GM23338 (cell line): ENCODE measurements at regions not wholly inside any gene's neighbourhood (a gene's known extent, or its start where the extent isn't known, plus 50 kb on each side); places are given as distances from the start of the nearest gene placed in this dataset.

Source experiments
- ATAC-seq: fragments of 200-7000 bp; cut with Tn5 transposase; 3 replicates; pipeline ENCODE4 v1.9.1; 2020
- DNase-seq: peaks from one replicate; pipeline ENCODE4 v3.0.0-alpha.2; 2015; ENCODE audit warnings: low spot score
- H2AFZ ChIP-seq: fragments of 200-600 bp; sonication (generic); 2 replicates; pipeline ENCODE4 v1.8.0; 2016; ENCODE audit warnings: antibody characterized with exemption, mild to moderate bottlenecking, moderate library complexity
- H3F3A ChIP-seq: fragments of 200-600 bp; sonication (generic); replicated peaks from 2 replicates; pipeline ENCODE4 v1.8.0; 2017; ENCODE audit warnings: antibody characterized with exemption, mixed run types, low read depth
- H3K27ac ChIP-seq: fragments of 200-600 bp; sonication (generic); 2 replicates; pipeline ENCODE4 v1.6.1; 2016; ENCODE audit warnings: low read depth
- H3K27me3 ChIP-seq: fragments of 200-600 bp; sonication (generic); 2 replicates; pipeline ENCODE4 v1.8.0; 2016; ENCODE audit warnings: mild to moderate bottlenecking, mixed run types, moderate library complexity; ENCODE audit not compliant: insufficient read depth
- H3K36me3 ChIP-seq: fragments of 200-600 bp; sonication (generic); 2 replicates; pipeline ENCODE4 v1.8.0; 2016; ENCODE audit warnings: mild to moderate bottlenecking; ENCODE audit not compliant: insufficient read depth
- H3K4me1 ChIP-seq: fragments of 200-600 bp; sonication (generic); 2 replicates; pipeline ENCODE4 v1.8.0; 2016; ENCODE audit warnings: mild to moderate bottlenecking, moderate library complexity; ENCODE audit not compliant: insufficient read depth
- H3K4me2 ChIP-seq: fragments of 200-600 bp; sonication (generic); 2 replicates; pipeline ENCODE4 v1.7.1; 2017; ENCODE audit warnings: mixed run types
- H3K4me3 ChIP-seq: fragments of 200-600 bp; sonication (generic); 2 replicates; pipeline ENCODE4 v1.6.1; 2016; ENCODE audit warnings: mixed run types
- H3K79me2 ChIP-seq: fragments of 200-600 bp; sonication (generic); replicated peaks from 2 replicates; pipeline ENCODE4 v1.8.0; 2017; ENCODE audit warnings: mild to moderate bottlenecking; ENCODE audit not compliant: insufficient read depth
- H3K9me2 ChIP-seq: fragments of 200-600 bp; sonication (generic); 2 replicates; pipeline ENCODE4 v1.8.0; 2017; ENCODE audit not compliant: insufficient read depth
- H4K20me1 ChIP-seq: fragments of 200-600 bp; sonication (generic); replicated peaks from 2 replicates; pipeline ENCODE4 v1.8.0; 2017; ENCODE audit warnings: mild to moderate bottlenecking; ENCODE audit not compliant: insufficient read depth
- H3K27ac Mint-ChIP-seq: 2 replicates; pipeline ENCODE4 v1.8.0; 2020; ENCODE audit warnings: inconsistent platforms, mild to moderate bottlenecking, moderate library complexity, mixed read lengths
- H3K27me3 Mint-ChIP-seq: 3 replicates; pipeline ENCODE4 v1.8.0; 2022; ENCODE audit warnings: low read depth, mild to moderate bottlenecking, moderate library complexity, mixed read lengths, inconsistent platforms; ENCODE audit not compliant: insufficient read depth, poor library complexity
- H3K36me3 Mint-ChIP-seq: 3 replicates; pipeline ENCODE4 v1.8.0; 2021; ENCODE audit warnings: low read depth, mild to moderate bottlenecking, inconsistent platforms, moderate library complexity, mixed read lengths
- H3K4me1 Mint-ChIP-seq: 3 replicates; pipeline ENCODE4 v1.8.0; 2020; ENCODE audit warnings: mild to moderate bottlenecking, inconsistent platforms, mixed read lengths
- H3K4me3 Mint-ChIP-seq: 3 replicates; pipeline ENCODE4 v1.8.0; 2021; ENCODE audit warnings: moderate library complexity, mild to moderate bottlenecking, inconsistent platforms, mixed read lengths
- H3K9me3 Mint-ChIP-seq: 3 replicates; pipeline ENCODE4 v1.8.0; 2020; ENCODE audit warnings: moderate library complexity, mild to moderate bottlenecking, inconsistent platforms, mixed read lengths
- CREB1 ChIP-seq: fragments of 250-450 bp; sonication (Bioruptor Pico); IDR thresholded peaks from 2 replicates; pipeline ENCODE4 v1.5.0; 2020; ENCODE audit warnings: low read depth, mild to moderate bottlenecking, moderate library complexity
- ETS1 ChIP-seq: IDR thresholded peaks from 2 replicates; pipeline ENCODE4 v1.6.1; 2016; ENCODE audit warnings: antibody characterized with exemption
- EZH2phosphoT487 ChIP-seq: fragments of 200-600 bp; sonication (generic); IDR thresholded peaks from one replicate; pipeline ENCODE4 v1.8.1; 2018; ENCODE audit warnings: antibody characterized with exemption; ENCODE audit not compliant: unreplicated experiment
- NANOG ChIP-seq: IDR thresholded peaks from 2 replicates; pipeline ENCODE4 v1.6.1; 2016; ENCODE audit warnings: antibody characterized with exemption, borderline replicate concordance
- POLR2AphosphoS5 ChIP-seq: IDR thresholded peaks from 2 replicates; pipeline ENCODE4 v1.6.1; 2016; ENCODE audit warnings: antibody characterized with exemption, low read depth
- ZNF114 ChIP-seq: fragments of 250-450 bp; sonication (Bioruptor Pico); IDR thresholded peaks from 2 replicates; pipeline ENCODE4 v1.5.0; 2020; ENCODE audit warnings: mild to moderate bottlenecking, moderate library complexity
- ZNF331 ChIP-seq: fragments of 250-450 bp; sonication (Bioruptor Pico); IDR thresholded peaks from 2 replicates; pipeline ENCODE4 v1.5.0; 2020; ENCODE audit warnings: low read depth, mild to moderate bottlenecking, moderate library complexity
- TF ChIP-seq, protein P1 (sequence below): IDR thresholded peaks from one replicate; pipeline ENCODE4 v1.6.1; 2018; ENCODE audit warnings: antibody characterized with exemption; ENCODE audit not compliant: unreplicated experiment
- TF ChIP-seq, protein P2 (sequence below): fragments of 250-450 bp; sonication (Bioruptor Pico); IDR thresholded peaks from 2 replicates; pipeline ENCODE4 v1.5.0; 2020; ENCODE audit warnings: mild to moderate bottlenecking, moderate library complexity

DNA sequence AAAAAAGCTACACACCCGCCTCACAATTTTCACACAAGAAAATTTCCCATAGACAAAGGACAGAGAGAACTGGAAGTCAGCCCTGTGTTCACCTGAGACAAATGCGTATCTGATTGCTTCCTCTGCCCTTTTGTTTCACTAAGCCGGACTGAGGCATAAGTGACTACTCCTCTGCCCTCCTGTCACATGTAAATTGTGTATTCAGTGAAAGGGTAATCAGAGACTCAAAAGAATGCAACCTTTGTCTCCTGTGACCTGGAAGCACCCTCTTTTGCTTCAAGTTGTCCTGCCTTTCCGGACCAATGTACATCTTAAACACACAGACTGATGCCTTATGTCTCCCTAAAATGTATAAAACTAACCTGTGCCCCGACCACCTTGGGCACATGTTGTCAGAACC is 483.8 kb upstream of the EYS start:
- peaks cover 12% of the 10 kb centered on the region; the same call in 1 of the 2 replicates for H3K36me3 ChIP-seq
- ATAC-seq (no peak), DNase-seq (peak; percentile 1)
- H3K27me3 Mint-ChIP-seq: no peaks in the 10 kb centered on the region
- H3F3A ChIP-seq: no peaks in the 10 kb centered on the region
- peak overlapping the region; percentile 43; the same call in 1 of the 2 replicates for H3K27ac Mint-ChIP-seq
- no peaks in the 10 kb centered on the region for H3K79me2 ChIP-seq
- peak overlapping the region; percentile 53; the same call in 1 of the 2 replicates for H2AFZ ChIP-seq
- no peaks in the 10 kb centered on the region for H3K4me1 ChIP-seq
- H3K27me3 ChIP-seq: no peaks in the 10 kb centered on the region
- no peak overlapping the region for H3K4me3 ChIP-seq
- TF ChIP-seq, protein P1, sequence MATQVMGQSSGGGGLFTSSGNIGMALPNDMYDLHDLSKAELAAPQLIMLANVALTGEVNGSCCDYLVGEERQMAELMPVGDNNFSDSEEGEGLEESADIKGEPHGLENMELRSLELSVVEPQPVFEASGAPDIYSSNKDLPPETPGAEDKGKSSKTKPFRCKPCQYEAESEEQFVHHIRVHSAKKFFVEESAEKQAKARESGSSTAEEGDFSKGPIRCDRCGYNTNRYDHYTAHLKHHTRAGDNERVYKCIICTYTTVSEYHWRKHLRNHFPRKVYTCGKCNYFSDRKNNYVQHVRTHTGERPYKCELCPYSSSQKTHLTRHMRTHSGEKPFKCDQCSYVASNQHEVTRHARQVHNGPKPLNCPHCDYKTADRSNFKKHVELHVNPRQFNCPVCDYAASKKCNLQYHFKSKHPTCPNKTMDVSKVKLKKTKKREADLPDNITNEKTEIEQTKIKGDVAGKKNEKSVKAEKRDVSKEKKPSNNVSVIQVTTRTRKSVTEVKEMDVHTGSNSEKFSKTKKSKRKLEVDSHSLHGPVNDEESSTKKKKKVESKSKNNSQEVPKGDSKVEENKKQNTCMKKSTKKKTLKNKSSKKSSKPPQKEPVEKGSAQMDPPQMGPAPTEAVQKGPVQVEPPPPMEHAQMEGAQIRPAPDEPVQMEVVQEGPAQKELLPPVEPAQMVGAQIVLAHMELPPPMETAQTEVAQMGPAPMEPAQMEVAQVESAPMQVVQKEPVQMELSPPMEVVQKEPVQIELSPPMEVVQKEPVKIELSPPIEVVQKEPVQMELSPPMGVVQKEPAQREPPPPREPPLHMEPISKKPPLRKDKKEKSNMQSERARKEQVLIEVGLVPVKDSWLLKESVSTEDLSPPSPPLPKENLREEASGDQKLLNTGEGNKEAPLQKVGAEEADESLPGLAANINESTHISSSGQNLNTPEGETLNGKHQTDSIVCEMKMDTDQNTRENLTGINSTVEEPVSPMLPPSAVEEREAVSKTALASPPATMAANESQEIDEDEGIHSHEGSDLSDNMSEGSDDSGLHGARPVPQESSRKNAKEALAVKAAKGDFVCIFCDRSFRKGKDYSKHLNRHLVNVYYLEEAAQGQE: no peak
- TF ChIP-seq ZNF331 (CRISPR knock-in tag) (no peak), POLR2AphosphoS5 (no peak), NANOG (no peak), ZNF114 (no peak), EZH2phosphoT487 (no peak), CREB1 (no peak), ETS1 (no peak)
- TF ChIP-seq, protein P2, sequence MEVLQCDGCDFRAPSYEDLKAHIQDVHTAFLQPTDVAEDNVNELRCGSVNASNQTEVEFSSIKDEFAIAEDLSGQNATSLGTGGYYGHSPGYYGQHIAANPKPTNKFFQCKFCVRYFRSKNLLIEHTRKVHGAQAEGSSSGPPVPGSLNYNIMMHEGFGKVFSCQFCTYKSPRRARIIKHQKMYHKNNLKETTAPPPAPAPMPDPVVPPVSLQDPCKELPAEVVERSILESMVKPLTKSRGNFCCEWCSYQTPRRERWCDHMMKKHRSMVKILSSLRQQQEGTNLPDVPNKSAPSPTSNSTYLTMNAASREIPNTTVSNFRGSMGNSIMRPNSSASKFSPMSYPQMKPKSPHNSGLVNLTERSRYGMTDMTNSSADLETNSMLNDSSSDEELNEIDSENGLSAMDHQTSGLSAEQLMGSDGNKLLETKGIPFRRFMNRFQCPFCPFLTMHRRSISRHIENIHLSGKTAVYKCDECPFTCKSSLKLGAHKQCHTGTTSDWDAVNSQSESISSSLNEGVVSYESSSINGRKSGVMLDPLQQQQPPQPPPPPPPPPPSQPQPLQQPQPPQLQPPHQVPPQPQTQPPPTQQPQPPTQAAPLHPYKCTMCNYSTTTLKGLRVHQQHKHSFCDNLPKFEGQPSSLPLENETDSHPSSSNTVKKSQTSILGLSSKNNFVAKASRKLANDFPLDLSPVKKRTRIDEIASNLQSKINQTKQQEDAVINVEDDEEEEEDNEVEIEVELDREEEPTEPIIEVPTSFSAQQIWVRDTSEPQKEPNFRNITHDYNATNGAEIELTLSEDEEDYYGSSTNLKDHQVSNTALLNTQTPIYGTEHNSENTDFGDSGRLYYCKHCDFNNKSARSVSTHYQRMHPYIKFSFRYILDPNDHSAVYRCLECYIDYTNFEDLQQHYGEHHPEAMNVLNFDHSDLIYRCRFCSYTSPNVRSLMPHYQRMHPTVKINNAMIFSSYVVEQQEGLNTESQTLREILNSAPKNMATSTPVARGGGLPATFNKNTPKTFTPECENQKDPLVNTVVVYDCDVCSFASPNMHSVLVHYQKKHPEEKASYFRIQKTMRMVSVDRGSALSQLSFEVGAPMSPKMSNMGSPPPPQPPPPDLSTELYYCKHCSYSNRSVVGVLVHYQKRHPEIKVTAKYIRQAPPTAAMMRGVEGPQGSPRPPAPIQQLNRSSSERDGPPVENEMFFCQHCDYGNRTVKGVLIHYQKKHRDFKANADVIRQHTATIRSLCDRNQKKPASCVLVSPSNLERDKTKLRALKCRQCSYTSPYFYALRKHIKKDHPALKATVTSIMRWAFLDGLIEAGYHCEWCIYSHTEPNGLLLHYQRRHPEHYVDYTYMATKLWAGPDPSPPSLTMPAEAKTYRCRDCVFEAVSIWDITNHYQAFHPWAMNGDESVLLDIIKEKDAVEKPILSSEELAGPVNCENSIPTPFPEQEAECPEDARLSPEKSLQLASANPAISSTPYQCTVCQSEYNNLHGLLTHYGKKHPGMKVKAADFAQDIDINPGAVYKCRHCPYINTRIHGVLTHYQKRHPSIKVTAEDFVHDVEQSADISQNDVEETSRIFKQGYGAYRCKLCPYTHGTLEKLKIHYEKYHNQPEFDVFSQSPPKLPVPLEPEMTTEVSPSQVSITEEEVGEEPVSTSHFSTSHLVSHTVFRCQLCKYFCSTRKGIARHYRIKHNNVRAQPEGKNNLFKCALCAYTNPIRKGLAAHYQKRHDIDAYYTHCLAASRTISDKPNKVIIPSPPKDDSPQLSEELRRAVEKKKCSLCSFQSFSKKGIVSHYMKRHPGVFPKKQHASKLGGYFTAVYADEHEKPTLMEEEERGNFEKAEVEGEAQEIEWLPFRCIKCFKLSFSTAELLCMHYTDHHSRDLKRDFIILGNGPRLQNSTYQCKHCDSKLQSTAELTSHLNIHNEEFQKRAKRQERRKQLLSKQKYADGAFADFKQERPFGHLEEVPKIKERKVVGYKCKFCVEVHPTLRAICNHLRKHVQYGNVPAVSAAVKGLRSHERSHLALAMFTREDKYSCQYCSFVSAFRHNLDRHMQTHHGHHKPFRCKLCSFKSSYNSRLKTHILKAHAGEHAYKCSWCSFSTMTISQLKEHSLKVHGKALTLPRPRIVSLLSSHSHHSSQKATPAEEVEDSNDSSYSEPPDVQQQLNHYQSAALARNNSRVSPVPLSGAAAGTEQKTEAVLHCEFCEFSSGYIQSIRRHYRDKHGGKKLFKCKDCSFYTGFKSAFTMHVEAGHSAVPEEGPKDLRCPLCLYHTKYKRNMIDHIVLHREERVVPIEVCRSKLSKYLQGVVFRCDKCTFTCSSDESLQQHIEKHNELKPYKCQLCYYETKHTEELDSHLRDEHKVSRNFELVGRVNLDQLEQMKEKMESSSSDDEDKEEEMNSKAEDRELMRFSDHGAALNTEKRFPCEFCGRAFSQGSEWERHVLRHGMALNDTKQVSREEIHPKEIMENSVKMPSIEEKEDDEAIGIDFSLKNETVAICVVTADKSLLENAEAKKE (CRISPR knock-in tag): no peak
- peaks cover 36% of the 10 kb centered on the region for H3K9me3 Mint-ChIP-seq
- H3K36me3 Mint-ChIP-seq: peaks cover 7% of the 10 kb centered on the region; the same call in 2 of the 3 replicates
- no peaks in the 10 kb centered on the region for H3K9me2 ChIP-seq
- no peak overlapping the region for H3K4me3 Mint-ChIP-seq
- no peaks in the 10 kb centered on the region for H3K4me1 Mint-ChIP-seq
- H3K4me2 ChIP-seq: no peak overlapping the region
- no peak overlapping the region for H3K27ac ChIP-seq
- H4K20me1 ChIP-seq: no peaks in the 10 kb centered on the region
